ENCODE measurements at regions not wholly inside any gene's neighbourhood (a gene's known extent, or its start where the extent isn't known, plus 50 kb on each side); places are given as distances from the start of the nearest gene placed in this dataset.

GRCh38 chr14:38882533-38882932, 220.5 kb downstream of the SEC23A start (continued):
- TF ChIP-seq, protein P1, sequence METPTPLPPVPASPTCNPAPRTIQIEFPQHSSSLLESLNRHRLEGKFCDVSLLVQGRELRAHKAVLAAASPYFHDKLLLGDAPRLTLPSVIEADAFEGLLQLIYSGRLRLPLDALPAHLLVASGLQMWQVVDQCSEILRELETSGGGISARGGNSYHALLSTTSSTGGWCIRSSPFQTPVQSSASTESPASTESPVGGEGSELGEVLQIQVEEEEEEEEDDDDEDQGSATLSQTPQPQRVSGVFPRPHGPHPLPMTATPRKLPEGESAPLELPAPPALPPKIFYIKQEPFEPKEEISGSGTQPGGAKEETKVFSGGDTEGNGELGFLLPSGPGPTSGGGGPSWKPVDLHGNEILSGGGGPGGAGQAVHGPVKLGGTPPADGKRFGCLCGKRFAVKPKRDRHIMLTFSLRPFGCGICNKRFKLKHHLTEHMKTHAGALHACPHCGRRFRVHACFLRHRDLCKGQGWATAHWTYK (CRISPR knock-in tag; IDR thresholded peaks at IDR 0.05) = no peak
- TF ChIP-seq HNRNPK (IDR thresholded peaks at IDR 0.05; ENCODE audit: low read depth, low read length, poor library complexity, severe bottlenecking) = no peak

- H2AFZ ChIP-seq (ENCODE audit: low read depth, low read length) = no peak overlapping the region
- no peaks in the 10 kb centered on the region for H3K36me3 ChIP-seq (ENCODE audit: control insufficient read depth, insufficient read depth, low read length)
- H3K4me1 ChIP-seq (replicated peaks in 1 of 2; ENCODE audit: control insufficient read depth in 2 of 2, insufficient read depth in 2 of 2, low read length in 2 of 2) = no peaks in the 10 kb centered on the region
- FAIRE-seq (no peak), ATAC-seq (no peak), DNase-seq (ENCODE audit: extremely low read depth in 1 of 4, low spot score in 3 of 4) (no peak)
- no peaks in the 10 kb centered on the region for H3K9me1 ChIP-seq (ENCODE audit: control insufficient read depth, insufficient read depth, low read length)
- H3K79me2 ChIP-seq (ENCODE audit: control insufficient read depth, insufficient read depth, low read length) = no peaks in the 10 kb centered on the region
- 0% methylated on average over 3 of the region's 3 CpGs for WGBS (ENCODE audit: insufficient coverage, low coverage, missing lambda C conversion rate)
- no peaks in the 10 kb centered on the region for H3K27me3 ChIP-seq (ENCODE audit: control insufficient read depth in 2 of 2, insufficient read depth in 2 of 2, low read length in 2 of 2)
- no peak overlapping the region for H3K4me2 ChIP-seq (ENCODE audit: insufficient read depth, low read length)
- no peaks in the 10 kb centered on the region for H3K9me3 ChIP-seq (replicated peaks; ENCODE audit: control insufficient read depth, insufficient read depth, low read depth, low read length)
- H3K9ac ChIP-seq (ENCODE audit: insufficient read depth in 1 of 2, low read depth in 2 of 2, low read length in 2 of 2) = no peak overlapping the region
- intact Hi-C loops (cut with micrococcal nuclease) = no loop called here
- H3K27ac ChIP-seq (ENCODE audit: extremely low read depth, low read depth, low read length) = no peak overlapping the region
- H3K4me3 ChIP-seq = no peak overlapping the region
- POLR2A ChIA-PET = interaction anchor here (1.2 kb wide), 1 partner anchor 59 kb away, joined by 3 read pairs; no protein-coding TSS in a partner anchor
- no TSS peak for BruUV-seq (replicated peaks)
- H4K20me1 ChIP-seq (replicated peaks; ENCODE audit: control insufficient read depth, insufficient read depth, low read length) = no peaks in the 10 kb centered on the region
- TF ChIP-seq PTTG1 (tag; IDR thresholded peaks at IDR 0.05; ENCODE audit: low read depth) = no peak
- no peak for TF ChIP-seq OTX1 (CRISPR knock-in tag; IDR thresholded peaks at IDR 0.05)
- no peak for TF ChIP-seq RBM15 (IDR thresholded peaks at IDR 0.05; ENCODE audit: insufficient read depth, low read length)
- no peak for TF ChIP-seq SP1 (CRISPR knock-in tag; IDR thresholded peaks at IDR 0.05)
- no peak for TF ChIP-seq CCNT2 (IDR thresholded peaks at IDR 0.05; ENCODE audit: borderline replicate concordance, extremely low read depth, insufficient read length, low read depth, low read length)
- TF ChIP-seq MAX (CRISPR knock-in tag; IDR thresholded peaks at IDR 0.05) = no peak
- TF ChIP-seq TRIM24 (IDR thresholded peaks at IDR 0.05) = no peak
- no peak for TF ChIP-seq KHSRP (IDR thresholded peaks at IDR 0.05)
- no peak for TF ChIP-seq POLR2B (IDR thresholded peaks at IDR 0.05; ENCODE audit: low read depth, partially characterized antibody)
- no peak for TF ChIP-seq CBFA2T3 (IDR thresholded peaks at IDR 0.05)
- TF ChIP-seq, protein P2, sequence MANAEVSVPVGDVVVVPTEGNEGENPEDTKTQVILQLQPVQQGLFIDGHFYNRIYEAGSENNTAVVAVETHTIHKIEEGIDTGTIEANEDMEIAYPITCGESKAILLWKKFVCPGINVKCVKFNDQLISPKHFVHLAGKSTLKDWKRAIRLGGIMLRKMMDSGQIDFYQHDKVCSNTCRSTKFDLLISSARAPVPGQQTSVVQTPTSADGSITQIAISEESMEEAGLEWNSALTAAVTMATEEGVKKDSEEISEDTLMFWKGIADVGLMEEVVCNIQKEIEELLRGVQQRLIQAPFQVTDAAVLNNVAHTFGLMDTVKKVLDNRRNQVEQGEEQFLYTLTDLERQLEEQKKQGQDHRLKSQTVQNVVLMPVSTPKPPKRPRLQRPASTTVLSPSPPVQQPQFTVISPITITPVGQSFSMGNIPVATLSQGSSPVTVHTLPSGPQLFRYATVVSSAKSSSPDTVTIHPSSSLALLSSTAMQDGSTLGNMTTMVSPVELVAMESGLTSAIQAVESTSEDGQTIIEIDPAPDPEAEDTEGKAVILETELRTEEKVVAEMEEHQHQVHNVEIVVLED (CRISPR knock-in tag; IDR thresholded peaks at IDR 0.05) = no peak
- no peak for TF ChIP-seq TARDBP (IDR thresholded peaks at IDR 0.05)
- no peak for TF ChIP-seq SAFB (IDR thresholded peaks at IDR 0.05; ENCODE audit: borderline replicate concordance, low read depth, low read length)
- no peak for TF ChIP-seq HDAC3 (IDR thresholded peaks at IDR 0.05; ENCODE audit: borderline replicate concordance, partially characterized antibody)
- no peak for TF ChIP-seq SREBF2 (CRISPR knock-in tag; IDR thresholded peaks at IDR 0.05)
- TF ChIP-seq SMAD4 (CRISPR knock-in tag; conservative IDR thresholded peaks at IDR 0.05) = no peak
- TF ChIP-seq POU5F1 (IDR thresholded peaks at IDR 0.05; ENCODE audit: borderline replicate concordance, low read depth, low read length, partially characterized antibody) = no peak
- in situ Hi-C loops (cut with MboI) = no loop called here
- CTCF ChIA-PET (ENCODE audit: low intra/inter-chr PET ratio) = no interaction called here
Measured at GRCh38 chr14:38880643-38881524, 222.2 kb downstream of the SEC23A start.
